HG02885 (cell line): ENCODE measurements at regions not wholly inside any gene's neighbourhood (a gene's known extent, or its start where the extent isn't known, plus 50 kb on each side); places are given as distances from the start of the nearest gene placed in this dataset.
"Not testable (repeated sequence)": the region's sequence is repeated elsewhere in the genome, so short reads cannot be mapped to it uniquely, and the experiment has no call there.

Experiments
- ATAC-seq: cut with Tn5 transposase; IDR thresholded peaks from one replicate; pipeline ENCODE4 v1.9.1; 2021; ENCODE audit warnings: mild to moderate bottlenecking; ENCODE audit not compliant: unreplicated experiment, poor library complexity

GRCh38 chr1:184889902-184890301, 84.4 kb downstream of the NIBAN1 start:
- no peak for ATAC-seq

- ATAC-seq = no peak
Observed at GRCh38 chr1:184889166-184889565, 85.1 kb downstream of the NIBAN1 start.

GRCh38 chr1:184888505-184888904, 85.8 kb downstream of the NIBAN1 start:
- no peak for ATAC-seq

- no peak for ATAC-seq
Observed at GRCh38 chr1:184882957-184883815, 91.1 kb downstream of the NIBAN1 start.

DNA sequence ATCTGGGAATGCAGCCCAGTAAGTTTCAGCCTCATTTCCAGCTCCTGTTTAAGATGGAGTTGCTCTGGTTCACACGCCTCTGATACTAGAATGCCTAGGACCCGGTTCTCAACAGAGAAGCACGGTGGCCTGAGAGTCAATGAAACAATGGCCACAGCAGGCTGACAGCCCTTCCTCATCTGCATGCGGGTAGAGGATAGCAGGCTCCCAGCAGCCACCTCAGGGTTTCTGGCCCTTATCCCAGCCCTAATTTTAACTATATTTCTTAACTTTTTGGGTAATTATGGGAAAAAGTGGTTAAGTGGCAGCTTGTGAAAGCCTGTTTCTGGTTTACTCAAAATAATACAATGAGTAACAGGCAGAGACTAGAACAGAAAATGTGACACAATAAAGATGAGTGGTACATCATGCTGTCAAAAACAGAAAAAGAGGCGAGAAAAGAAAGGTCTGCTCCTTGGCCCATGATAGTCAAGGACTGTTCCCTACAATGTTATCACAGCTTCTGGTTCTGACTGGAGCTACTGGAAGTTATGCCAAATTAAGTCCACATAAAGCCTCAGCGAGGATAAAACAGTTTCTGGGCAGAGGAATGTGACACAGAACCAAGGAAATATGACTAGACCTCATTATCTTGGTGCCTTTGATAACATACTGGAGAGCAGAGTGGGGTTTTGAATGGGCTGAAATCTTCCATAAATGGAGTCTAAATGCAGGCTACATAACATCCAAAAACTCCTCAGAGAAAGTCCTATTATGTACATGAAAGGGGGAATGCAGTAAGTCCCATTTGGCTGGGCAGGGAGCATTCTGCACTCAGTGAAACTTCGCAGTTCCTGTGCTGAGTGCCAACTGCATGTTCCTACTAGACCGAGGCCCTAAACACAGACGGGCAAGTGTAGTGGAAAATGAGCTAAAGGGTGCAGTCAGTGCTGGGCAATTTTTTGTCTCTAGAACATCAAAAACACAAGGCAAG, 92.1 kb downstream of the NIBAN1 start:
- ATAC-seq = no peak

GRCh38 chr1:184879876-184880557, 94.3 kb downstream of the NIBAN1 start:
- no peak for ATAC-seq

DNA sequence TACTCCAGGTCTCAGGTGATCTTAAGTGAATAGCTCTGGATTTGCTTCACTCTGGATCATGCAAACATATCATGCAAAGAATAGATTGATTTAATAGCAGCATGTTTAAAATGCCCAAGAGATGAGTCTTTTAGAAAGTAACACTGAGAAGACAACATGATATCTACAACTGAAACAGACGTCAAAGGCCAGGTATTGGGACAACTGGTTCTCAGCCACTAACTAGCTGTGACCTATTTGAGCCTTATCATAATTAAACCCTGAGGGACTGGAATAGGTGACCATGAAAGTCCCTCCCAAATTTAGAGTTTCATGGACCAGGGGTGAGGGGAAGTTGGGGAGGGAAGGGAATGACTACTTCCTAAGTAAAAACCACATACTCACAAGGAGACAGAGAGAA, 95.7 kb downstream of the NIBAN1 start:
- ATAC-seq = no peak

DNA sequence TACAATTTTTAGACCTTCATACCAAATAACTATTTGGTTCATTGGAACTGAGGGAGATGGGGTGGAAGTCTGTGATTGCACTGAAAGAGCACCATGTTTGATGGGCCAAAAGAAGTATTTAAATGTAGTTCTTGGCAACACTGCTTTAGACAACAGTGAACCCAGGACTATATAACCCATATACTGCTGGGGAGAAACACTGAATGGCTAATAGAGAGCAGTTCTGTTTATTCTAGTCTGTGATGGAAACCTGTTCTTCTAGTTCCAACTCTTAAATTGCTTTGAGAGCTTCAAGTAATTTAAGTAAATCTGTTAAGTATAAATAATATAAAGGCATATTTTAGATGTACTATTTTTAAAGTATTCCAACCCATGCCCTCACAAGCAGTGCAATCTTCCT, 96.3 kb downstream of the NIBAN1 start:
- no peak for ATAC-seq

DNA sequence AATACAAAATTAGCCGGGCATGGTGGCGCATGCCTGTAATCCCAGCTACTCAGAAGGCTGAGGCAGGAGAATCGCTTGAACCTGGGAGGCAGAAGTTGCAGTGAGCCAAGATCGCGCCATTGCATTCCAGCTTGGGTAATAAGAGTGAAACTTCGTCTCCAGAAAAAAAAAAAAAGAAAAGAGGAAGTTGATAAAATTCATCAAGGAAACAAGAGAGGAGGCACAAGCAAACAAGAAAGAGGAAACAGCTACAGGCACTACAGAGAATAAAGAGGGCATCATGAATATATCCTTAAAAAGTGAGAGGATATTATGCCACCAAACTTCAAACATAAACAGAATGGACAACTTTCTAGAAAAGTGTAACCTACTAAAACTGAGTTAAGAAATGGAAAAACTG, 98.3 kb downstream of the NIBAN1 start:
- ATAC-seq = not testable (repeated sequence)

DNA sequence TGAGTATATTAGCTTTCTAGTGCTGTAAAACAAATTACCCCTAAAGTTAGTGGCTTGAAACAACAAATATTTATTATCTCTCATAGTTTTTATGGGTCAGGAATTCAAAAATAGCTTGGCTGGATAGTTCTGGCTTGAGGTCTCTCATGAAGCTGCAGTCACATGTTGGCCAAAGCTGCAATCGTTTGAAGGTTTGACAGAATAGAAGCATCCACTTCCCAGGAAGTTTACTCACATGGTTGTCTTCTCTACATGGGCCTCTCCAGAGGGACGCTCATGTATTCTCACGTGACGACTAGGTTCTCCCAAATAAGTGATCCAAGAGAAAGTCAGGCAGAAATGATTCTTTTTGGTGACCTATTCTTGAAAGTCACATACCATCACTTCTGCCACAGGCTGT, 99.1 kb downstream of the NIBAN1 start:
- no peak for ATAC-seq

GRCh38 chr1:184870319-184870718, 104.0 kb downstream of the NIBAN1 start:
- ATAC-seq = no peak

GRCh38 chr1:184867866-184868689, 106.2 kb downstream of the NIBAN1 start:
- ATAC-seq = no peak

GRCh38 chr1:184866991-184867788, 107.1 kb downstream of the NIBAN1 start:
- ATAC-seq = peak; percentile 94

DNA sequence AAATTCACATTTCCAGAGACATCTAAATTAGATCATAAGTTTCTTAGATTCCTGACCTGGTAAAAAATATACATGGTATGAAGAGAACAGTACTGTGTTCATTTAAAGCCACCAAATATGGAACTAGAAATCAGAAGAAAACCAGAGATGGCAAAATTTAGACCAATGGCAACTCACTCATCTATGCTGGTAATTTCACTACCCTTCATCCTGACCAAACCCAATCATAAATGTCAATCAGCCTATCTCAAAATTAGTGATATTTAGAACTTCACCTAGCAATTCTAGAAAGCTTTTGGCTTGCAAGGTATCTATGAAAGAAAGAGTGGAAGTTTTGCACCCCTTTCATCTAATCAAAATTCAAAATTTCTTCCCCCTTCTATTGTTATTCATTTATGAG, 107.7 kb downstream of the NIBAN1 start:
- peak; percentile 15 for ATAC-seq

DNA sequence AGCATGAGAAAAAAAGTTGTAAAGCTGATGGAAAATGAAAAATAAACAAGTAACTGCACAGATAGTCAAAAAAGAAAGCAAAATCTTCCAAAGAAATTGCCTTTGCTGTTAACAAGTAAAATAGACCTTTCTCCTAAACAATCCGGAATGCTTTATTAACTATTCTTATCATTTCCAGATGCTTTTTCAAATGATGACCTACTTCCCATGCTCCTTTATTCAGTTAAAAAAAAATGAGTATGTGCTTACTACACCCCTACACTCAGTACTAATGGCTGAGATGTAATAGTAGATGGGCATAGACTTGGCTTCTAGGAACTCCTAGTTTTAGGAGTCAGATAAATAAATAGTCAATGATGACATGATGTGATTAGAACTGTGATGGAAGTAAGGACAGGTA, 108.5 kb downstream of the NIBAN1 start:
- no peak for ATAC-seq

GRCh38 chr1:184861755-184862336, 107.2 kb upstream of the EDEM3 start:
- no peak for ATAC-seq

GRCh38 chr1:184860985-184861754, 106.5 kb upstream of the EDEM3 start:
- peak; percentile 76 for ATAC-seq

GRCh38 chr1:184860535-184860934, 105.9 kb upstream of the EDEM3 start:
- ATAC-seq = peak; percentile 18
